H9 (cell line): ENCODE measurements at regions not wholly inside any gene's neighbourhood (a gene's known extent, or its start where the extent isn't known, plus 50 kb on each side); places are given as distances from the start of the nearest gene placed in this dataset.

Source experiments
- DNase-seq: peaks from one replicate; pipeline ENCODE4 v3.0.0-alpha.2; 2017
- H2AFZ ChIP-seq: one replicate; pipeline ENCODE4 v1.6.1; 2013; ENCODE audit warnings: mild to moderate bottlenecking, low read length, control low read depth, moderate library complexity
- H2AK5ac ChIP-seq: 2 replicates; pipeline ENCODE4 v1.6.1; 2013; ENCODE audit warnings: low read length, control low read depth, mixed read lengths; ENCODE audit not compliant: insufficient read length
- H2BK120ac ChIP-seq: one replicate; pipeline ENCODE4 v1.6.1; 2013; ENCODE audit warnings: low read depth, mild to moderate bottlenecking, low read length, control low read depth, inconsistent platforms; ENCODE audit not compliant: poor library complexity, severe bottlenecking
- H2BK12ac ChIP-seq: 2 replicates; pipeline ENCODE4 v1.6.1; 2013; ENCODE audit warnings: low read length, control low read depth, mixed read lengths, low read depth; ENCODE audit not compliant: insufficient read length
- H2BK15ac ChIP-seq: 2 replicates; pipeline ENCODE4 v1.6.1; 2013; ENCODE audit warnings: low read depth, low read length, control low read depth
- H2BK20ac ChIP-seq: one replicate; pipeline ENCODE4 v1.6.1; 2013; ENCODE audit warnings: low read depth, mild to moderate bottlenecking, low read length, control low read depth, inconsistent platforms; ENCODE audit not compliant: poor library complexity, severe bottlenecking
- H2BK5ac ChIP-seq: 2 replicates; pipeline ENCODE4 v1.6.1; 2013; ENCODE audit warnings: low read length, control low read depth, mixed read lengths; ENCODE audit not compliant: insufficient read length
- H3K14ac ChIP-seq: 2 replicates; pipeline ENCODE4 v1.6.1; 2013; ENCODE audit warnings: low read length, control low read depth; ENCODE audit not compliant: insufficient read depth
- H3K18ac ChIP-seq: 2 replicates; pipeline ENCODE4 v1.6.1; 2013; ENCODE audit warnings: low read depth, mild to moderate bottlenecking, mixed read lengths, low read length, control low read depth; ENCODE audit not compliant: insufficient read length
- H3K23ac ChIP-seq: 2 replicates; pipeline ENCODE4 v1.6.1; 2013; ENCODE audit warnings: low read length, control low read depth, mixed read lengths, low read depth; ENCODE audit not compliant: insufficient read length
- H3K23me2 ChIP-seq: 2 replicates; pipeline ENCODE4 v1.6.1; 2013; ENCODE audit warnings: low read depth, mild to moderate bottlenecking, mixed read lengths, low read length, control low read depth; ENCODE audit not compliant: insufficient read length, poor library complexity, severe bottlenecking
- H3K27ac ChIP-seq: 2 replicates; pipeline ENCODE4 v1.5.1; 2013; ENCODE audit warnings: low read length, control low read depth, mixed read lengths, low read depth; ENCODE audit not compliant: insufficient read length
- H3K27me3 ChIP-seq: 2 replicates; pipeline ENCODE4 v1.6.1; 2013; ENCODE audit warnings: low read length, control low read depth, inconsistent platforms; ENCODE audit not compliant: insufficient read depth
- H3K4ac ChIP-seq: 2 replicates; pipeline ENCODE4 v1.6.1; 2013; ENCODE audit warnings: low read depth, mild to moderate bottlenecking, control low read depth, inconsistent platforms, low read length, moderate library complexity
- H3K4me1 ChIP-seq: 2 replicates; pipeline ENCODE4 v1.6.1; 2013; ENCODE audit warnings: low read length, control low read depth, inconsistent platforms; ENCODE audit not compliant: insufficient read depth
- H3K4me2 ChIP-seq: 2 replicates; pipeline ENCODE4 v1.6.1; 2013; ENCODE audit warnings: low read length, control low read depth, mixed read lengths; ENCODE audit not compliant: insufficient read length, insufficient read depth
- H3K56ac ChIP-seq: 2 replicates; pipeline ENCODE4 v1.6.1; 2013; ENCODE audit warnings: low read depth, mild to moderate bottlenecking, mixed read lengths, low read length, control low read depth; ENCODE audit not compliant: insufficient read length
- H3K79me1 ChIP-seq: 2 replicates; pipeline ENCODE4 v1.6.1; 2013; ENCODE audit warnings: low read depth, mild to moderate bottlenecking, moderate library complexity, low read length, control low read depth, inconsistent platforms; ENCODE audit not compliant: insufficient read depth, poor library complexity, severe bottlenecking
- H3K79me2 ChIP-seq: 2 replicates; pipeline ENCODE4 v1.6.1; 2013; ENCODE audit warnings: low read length, control low read depth, inconsistent platforms; ENCODE audit not compliant: insufficient read depth
- H3K9ac ChIP-seq: 2 replicates; pipeline ENCODE4 v1.6.1; 2013; ENCODE audit warnings: low read length, control low read depth, mixed read lengths; ENCODE audit not compliant: insufficient read length; ENCODE audit errors: extremely low read depth
- H3K9me3 ChIP-seq: one replicate; pipeline ENCODE4 v1.6.1; 2013; ENCODE audit warnings: low read depth, low read length, inconsistent platforms; ENCODE audit not compliant: control insufficient read depth
- H3T11ph ChIP-seq: one replicate; pipeline ENCODE4 v1.6.1; 2013; ENCODE audit warnings: mild to moderate bottlenecking, low read length, control low read depth, inconsistent platforms
- H4K20me1 ChIP-seq: one replicate; pipeline ENCODE4 v1.6.1; 2013; ENCODE audit not compliant: control insufficient read depth, insufficient read length, insufficient read depth
- H4K5ac ChIP-seq: 2 replicates; pipeline ENCODE4 v1.6.1; 2013; ENCODE audit warnings: low read depth, mild to moderate bottlenecking, mixed read lengths, low read length, control low read depth; ENCODE audit not compliant: insufficient read length
- H4K8ac ChIP-seq: replicated peaks from 2 replicates; pipeline ENCODE4 v1.6.1; 2013; ENCODE audit warnings: low read length, control low read depth, mixed read lengths, low read depth; ENCODE audit not compliant: insufficient read length
- H4K91ac ChIP-seq: 2 replicates; pipeline ENCODE4 v1.6.1; 2013; ENCODE audit warnings: low read depth, mild to moderate bottlenecking, moderate library complexity, mixed read lengths, low read length, control low read depth; ENCODE audit not compliant: insufficient read length
- H3K27ac Mint-ChIP-seq, 3 experiments: 2 replicates in 2 of 3; 3 replicates in 1 of 3; pipeline ENCODE4 v1.8.0; 2020 to 2021; ENCODE audit warnings: mixed read lengths in 3 of 3, mild to moderate bottlenecking in 1 of 3, moderate library complexity in 1 of 3
- H3K27me3 Mint-ChIP-seq: 2 replicates; pipeline ENCODE4 v1.8.0; 2021; ENCODE audit warnings: low read depth, mild to moderate bottlenecking, moderate library complexity, mixed read lengths
- H3K36me3 Mint-ChIP-seq, 3 experiments: 2 replicates in 2 of 3; 3 replicates in 1 of 3; pipeline ENCODE4 v1.8.0; 2020 to 2021; ENCODE audit warnings: low read depth in 3 of 3, mixed read lengths in 3 of 3; ENCODE audit not compliant: insufficient read depth in 1 of 3
- H3K4me1 Mint-ChIP-seq, 2 experiments: 2 replicates each; pipeline ENCODE4 v1.8.0; 2020; ENCODE audit warnings: mixed read lengths in 2 of 2
- H3K4me3 Mint-ChIP-seq, 2 experiments: 2 replicates in 1 of 2; 3 replicates in 1 of 2; pipeline ENCODE4 v1.8.0; 2020 to 2021; ENCODE audit warnings: mild to moderate bottlenecking in 2 of 2, mixed read lengths in 2 of 2, moderate library complexity in 1 of 2
- H3K9me3 Mint-ChIP-seq, 2 experiments: 2 replicates in 1 of 2; 3 replicates in 1 of 2; pipeline ENCODE4 v1.8.0; 2020; ENCODE audit warnings: mild to moderate bottlenecking in 2 of 2, mixed read lengths in 2 of 2, moderate library complexity in 1 of 2
- CTCF ChIP-seq: fragments of 200-600 bp; sonication (generic); conservative IDR thresholded peaks from 3 replicates; pipeline ENCODE4 v1.8.0; 2021; ENCODE audit warnings: antibody characterized with exemption, mild to moderate bottlenecking
- WGBS: extraction: QIAGEN DNeasy Blood & Tissue Kit; methylation state at CpG from one replicate; pipeline ENCODE4 v1.1.7; 2013; ENCODE audit warnings: missing lambda C conversion rate, low lambda C conversion rate, mixed read lengths; ENCODE audit not compliant: insufficient read length; ENCODE audit errors: extremely low coverage; 5-methylcytosine and 5-hydroxymethylcytosine counted together

- no peaks in the 10 kb centered on the region for H4K20me1 ChIP-seq
- H2BK15ac ChIP-seq, result no peak overlapping the region
- no peak overlapping the region for H3K23ac ChIP-seq
- no peak overlapping the region for H2BK120ac ChIP-seq
- WGBS, result no CpG with 5 or more reads among the region's 1 CpG
- no peaks in the 10 kb centered on the region for H3K79me1 ChIP-seq
- no peaks in the 10 kb centered on the region for H3K9me3 Mint-ChIP-seq
- no peaks in the 10 kb centered on the region for H3K4me1 ChIP-seq
- H2AFZ ChIP-seq, result no peak overlapping the region
- no peaks in the 10 kb centered on the region for H3K27me3 ChIP-seq
- H2BK12ac ChIP-seq, result no peak overlapping the region
- DNase-seq, result no peak
- H3K18ac ChIP-seq, result no peak overlapping the region
- H4K91ac ChIP-seq, result no peak overlapping the region
- no peak overlapping the region for H3K27ac Mint-ChIP-seq
- no peak overlapping the region for H3K9ac ChIP-seq
- no peak overlapping the region for H2BK20ac ChIP-seq
- no peak overlapping the region for H3T11ph ChIP-seq
- H3K4me1 Mint-ChIP-seq, result no peaks in the 10 kb centered on the region
- no peak overlapping the region for H4K8ac ChIP-seq
- H3K4ac ChIP-seq, result no peak overlapping the region
- no peaks in the 10 kb centered on the region for H3K36me3 Mint-ChIP-seq
- no peaks in the 10 kb centered on the region for H3K79me2 ChIP-seq
- no peak overlapping the region for H3K4me3 Mint-ChIP-seq
- no peak overlapping the region for H2AK5ac ChIP-seq
- H3K4me2 ChIP-seq, result no peak overlapping the region
- no peak overlapping the region for H3K56ac ChIP-seq
- TF ChIP-seq CTCF, result no peak
- H3K27me3 Mint-ChIP-seq, result no peaks in the 10 kb centered on the region
- H4K5ac ChIP-seq, result no peak overlapping the region
- no peaks in the 10 kb centered on the region for H3K23me2 ChIP-seq
- no peak overlapping the region for H3K27ac ChIP-seq
- no peak overlapping the region for H2BK5ac ChIP-seq
- no peak overlapping the region for H3K14ac ChIP-seq
- no peaks in the 10 kb centered on the region for H3K9me3 ChIP-seq
Observed at GRCh38 chr11:127726367-127726766, 725.8 kb upstream of the KIRREL3 start.
